ENCODE measurements at regions not wholly inside any gene's neighbourhood (a gene's known extent, or its start where the extent isn't known, plus 50 kb on each side); places are given as distances from the start of the nearest gene placed in this dataset.

GRCh38 chr11:44418456-44418830 lies 108.5 kb upstream of the ALX4 start:
- no peak for TF ChIP-seq CTCF (IDR thresholded peaks at IDR 0.05)
- no peak for TF ChIP-seq POLR2AphosphoS5 (IDR thresholded peaks at IDR 0.05)

Data from stomach (tissue), 4 donors.